ENCODE measurements at regions not wholly inside any gene's neighbourhood (a gene's known extent, or its start where the extent isn't known, plus 50 kb on each side); places are given as distances from the start of the nearest gene placed in this dataset.

DNA sequence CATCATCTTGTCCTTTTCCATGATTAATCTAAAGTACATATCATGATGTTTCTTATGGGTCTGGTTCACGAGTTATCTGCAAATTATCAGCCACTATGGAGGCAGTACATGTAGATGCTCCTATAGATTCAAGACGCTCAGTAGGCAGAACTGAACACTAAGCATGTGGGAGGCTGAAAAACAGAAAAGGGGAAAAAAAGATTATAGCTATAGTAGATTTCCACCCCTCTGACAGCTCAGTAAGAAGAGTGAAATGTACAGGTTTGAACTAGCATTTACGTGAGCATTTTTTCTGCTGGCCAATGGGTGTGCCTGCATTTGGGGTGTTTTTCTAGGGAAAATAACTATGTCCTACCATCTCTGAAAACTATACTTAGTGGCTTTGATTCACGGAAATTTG, 308.9 kb downstream of the ZEB2 start:
- no peak for DNase-seq

DNA sequence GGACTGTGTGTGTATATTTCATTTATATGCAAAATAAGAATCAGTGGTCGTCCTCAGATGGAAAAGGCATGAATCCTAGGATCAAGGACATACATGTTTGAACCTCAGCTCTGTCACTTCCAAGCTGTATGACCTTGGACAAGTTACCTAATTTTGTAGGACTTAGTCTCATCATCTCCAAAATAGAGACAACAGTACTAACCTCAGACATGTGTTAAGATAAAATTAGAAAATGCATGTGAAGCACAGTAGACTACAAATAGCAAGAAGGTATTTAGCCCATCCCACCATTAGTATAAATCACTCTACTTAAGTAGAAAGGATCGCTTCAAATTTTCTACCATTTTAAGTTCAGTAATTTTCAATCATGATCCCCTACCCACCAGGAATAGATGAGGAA, 309.8 kb downstream of the ZEB2 start:
- DNase-seq: no peak

DNA sequence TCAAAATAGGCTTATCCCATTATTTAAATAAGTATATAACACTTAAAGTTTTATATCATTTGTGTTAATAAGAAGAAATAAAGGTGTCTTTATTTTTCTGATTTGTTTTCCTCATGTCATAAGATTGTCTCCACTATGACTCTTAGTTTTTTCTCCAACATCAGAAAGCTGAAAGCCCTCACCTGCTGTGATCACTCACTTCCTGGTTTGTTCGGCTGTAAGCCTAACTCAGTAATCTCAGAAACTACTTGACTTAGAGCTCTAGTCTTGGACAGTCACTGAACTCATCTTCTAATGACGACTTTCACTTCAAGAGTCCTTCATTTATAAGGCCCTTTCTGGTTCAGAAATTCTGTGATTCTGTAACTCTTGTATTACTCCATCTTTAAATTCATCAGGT, 311.0 kb downstream of the ZEB2 start:
- no peak for DNase-seq

DNA sequence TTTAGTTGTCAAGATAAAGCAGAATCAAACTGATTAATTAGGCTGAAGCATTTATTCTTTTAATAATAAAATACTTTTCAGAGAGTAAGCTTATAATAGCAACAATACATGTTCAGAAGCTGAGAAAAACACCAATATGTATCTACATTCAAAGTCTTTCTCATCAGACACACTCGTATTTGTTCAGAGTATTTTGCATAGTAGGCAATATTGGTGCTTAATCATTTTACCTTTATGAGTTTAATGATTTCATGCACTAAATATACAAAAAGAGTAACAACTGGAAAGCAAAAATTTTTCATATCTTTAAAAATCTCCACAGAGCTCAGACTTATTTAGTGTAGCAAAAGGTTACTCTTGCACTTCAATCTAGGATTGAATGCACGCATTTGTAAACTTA, 313.9 kb downstream of the ZEB2 start:
- no peak for DNase-seq

DNA sequence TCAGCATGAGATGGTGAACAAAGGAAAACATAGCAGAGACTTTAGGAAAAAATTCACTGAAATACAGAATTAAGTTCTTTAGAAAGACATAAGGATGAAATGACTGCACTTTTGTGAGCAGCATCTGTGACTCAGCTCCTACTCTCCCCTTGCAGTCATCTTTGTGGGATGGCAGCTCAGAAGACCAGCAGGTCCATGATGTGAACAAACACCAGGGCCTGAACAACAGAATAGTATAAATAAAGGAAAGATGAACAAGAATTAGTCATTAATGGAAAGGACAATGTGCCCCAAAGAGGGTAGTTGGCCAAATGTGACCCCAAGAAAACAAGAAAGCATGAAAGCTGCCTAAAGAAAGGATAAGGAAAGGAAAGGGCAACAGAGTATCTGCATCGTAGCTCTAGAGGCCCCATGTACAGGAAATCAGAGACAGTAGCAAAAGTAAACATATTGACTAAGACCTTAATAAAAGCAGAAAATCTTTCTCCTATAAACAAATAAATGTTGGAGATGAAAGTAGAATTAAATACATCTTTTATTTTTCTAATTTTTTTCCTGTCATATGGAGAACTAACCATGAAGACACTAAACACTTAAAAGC, 318.0 kb downstream of the ZEB2 start:
- DNase-seq: no peak

DNA sequence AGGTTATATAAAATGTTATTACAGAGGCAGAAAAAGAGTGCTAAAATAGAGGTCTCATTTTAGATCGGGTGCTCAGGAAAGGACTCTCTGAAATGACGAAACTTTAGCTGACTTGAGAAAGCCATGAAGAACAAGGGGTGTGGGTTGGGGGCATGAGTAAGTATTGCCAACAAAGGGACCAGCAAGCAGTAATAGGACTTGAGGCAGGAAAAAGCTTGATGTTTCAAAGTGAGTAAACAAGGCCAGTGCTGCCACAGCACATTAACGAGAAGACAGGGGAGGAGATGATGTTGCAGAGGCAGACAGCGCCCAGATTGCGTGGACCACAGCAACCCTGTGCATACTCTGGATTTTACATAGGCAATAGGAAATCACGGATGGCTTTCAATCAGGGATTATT, 318.8 kb downstream of the ZEB2 start:
- DNase-seq: no peak

DNA sequence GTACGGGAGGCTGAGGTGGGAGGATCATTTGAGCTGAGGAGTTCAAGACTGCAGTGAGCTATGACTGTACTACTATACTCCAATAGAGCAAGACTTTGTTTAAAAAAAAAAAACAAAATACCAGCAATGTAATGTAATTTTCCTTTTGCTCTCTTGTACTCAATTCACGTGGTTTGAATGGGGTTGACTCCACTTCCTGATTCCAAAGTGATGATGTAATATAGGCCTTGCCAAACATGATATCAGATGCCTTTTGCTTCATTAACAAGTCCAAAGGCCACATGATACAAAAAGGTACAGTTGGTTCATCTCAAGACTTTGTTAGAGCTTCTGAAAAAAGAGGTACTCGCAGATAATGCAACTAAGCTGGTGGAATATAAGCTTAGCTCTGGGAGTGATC, 321.8 kb downstream of the ZEB2 start:
- DNase-seq: no peak

DNA sequence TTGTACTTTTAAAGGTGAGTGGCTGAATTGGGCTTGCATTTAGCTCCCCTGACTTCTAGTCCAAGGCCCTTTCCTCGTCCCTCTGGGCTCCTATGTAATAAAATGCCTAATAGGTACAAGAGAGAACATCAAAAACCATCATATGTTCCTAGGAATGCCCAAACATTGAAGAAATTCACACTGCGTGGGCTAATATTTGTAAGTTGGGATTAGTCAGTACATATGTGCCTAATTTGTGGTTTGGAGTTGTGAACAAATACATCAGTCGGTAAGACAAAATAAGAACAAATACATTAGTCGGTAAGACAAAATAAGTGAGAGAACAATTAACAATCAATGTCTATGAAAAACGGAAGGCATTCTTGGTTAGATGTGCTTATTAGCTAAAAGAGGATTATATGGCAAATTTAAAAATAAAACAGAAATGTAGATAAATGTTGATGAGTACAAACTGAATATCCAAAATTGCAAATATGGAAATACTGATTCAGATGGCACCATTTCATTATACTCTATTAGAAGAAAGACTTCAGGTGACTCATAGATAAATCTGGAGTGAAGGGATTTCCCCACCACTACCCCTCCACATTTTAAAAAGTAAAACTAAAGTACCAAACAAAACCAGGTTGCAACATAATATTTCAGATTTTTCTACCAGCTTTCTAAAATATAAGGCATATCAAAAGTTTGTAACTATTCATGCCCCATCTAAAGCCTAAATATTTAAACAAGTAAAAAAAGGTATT, 325.4 kb downstream of the ZEB2 start:
- DNase-seq: no peak

DNA sequence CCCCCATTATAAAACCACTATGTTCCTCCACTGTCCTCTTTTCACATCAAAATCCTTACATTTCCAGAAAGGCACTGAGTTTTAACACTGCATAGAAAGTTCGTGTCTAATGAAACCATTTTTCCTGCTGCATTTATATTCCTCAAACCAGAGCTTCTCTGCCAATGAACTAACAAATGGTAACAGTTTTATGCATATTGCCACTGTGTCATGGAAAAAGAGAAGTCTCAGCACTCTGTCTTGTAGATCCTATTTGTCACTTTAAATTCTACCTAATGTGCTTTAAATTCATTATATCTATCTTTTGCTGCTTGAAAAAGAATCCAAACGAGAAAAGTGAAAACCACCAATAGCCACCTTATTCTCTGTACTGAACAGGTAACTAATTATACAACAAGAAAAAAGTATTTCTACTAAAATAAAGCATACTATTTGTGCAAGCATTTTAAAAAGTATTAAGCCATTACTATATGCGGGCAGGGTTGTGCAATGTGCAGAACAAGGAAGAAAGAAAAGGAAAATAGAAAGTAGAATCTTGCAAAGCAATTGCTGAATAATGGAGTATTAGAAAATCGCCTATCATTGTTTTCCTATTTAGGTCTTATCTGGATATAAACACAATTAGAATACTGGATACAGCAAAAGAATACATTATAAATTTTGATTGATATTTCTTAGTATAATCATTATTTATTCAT, 328.9 kb downstream of the ZEB2 start:
- no peak for DNase-seq

DNA sequence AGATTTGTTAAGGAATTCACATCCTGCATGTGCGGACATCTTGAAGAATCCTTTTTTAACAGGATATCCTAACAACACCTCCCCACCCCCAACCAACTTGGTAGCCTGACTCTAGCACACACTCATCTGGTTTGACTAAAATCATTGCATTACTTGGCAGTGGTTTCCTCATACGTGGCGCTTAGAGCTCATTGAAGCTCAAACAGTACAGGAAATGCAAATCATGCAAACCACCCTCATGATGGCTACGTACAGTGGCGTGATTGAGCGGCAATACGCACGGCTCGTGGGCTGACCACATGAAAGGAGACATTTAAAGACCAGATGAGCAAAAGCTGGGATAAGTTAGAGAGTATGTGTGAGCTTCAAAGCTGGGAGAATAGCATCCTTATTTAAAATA, 336.2 kb downstream of the ZEB2 start:
- DNase-seq: peak; percentile 10

DNA sequence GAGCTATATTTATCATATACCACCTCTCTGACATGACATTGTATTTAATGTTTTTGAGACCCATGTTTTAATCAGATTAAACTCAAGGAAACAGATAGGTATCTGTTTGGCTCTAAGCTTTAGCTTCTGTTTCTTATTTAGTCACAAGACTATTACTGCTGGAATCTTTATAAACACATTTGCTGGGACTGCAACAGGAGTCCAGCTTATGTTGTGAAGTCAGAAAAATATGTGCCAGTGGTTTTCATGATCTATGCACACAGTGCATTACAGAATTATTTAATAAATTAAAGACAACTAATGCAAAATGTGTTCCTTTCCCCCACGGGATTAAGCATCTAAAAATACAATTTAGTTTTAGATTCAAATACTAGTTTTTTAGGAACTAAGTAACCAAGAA, 338.9 kb downstream of the ZEB2 start:
- DNase-seq: no peak

DNA sequence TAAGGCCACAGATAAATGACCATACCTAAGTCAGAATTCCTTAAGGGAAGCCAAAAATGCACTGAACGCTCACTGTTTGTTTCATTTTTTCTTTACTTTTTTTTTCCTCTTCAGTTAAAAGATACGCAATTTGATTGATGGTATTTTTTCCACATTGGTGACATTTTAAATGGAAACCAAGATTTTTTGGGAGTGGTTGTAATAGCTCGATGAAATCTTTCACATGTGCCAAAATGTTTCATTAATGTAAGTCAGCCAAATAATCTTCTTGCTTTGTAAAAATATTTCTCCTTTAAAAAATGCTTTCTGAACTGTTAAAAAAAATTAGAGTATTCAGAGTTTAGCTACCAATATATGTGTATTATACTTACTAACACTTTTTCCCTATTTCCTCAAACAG, 339.8 kb downstream of the ZEB2 start:
- DNase-seq: no peak

DNA sequence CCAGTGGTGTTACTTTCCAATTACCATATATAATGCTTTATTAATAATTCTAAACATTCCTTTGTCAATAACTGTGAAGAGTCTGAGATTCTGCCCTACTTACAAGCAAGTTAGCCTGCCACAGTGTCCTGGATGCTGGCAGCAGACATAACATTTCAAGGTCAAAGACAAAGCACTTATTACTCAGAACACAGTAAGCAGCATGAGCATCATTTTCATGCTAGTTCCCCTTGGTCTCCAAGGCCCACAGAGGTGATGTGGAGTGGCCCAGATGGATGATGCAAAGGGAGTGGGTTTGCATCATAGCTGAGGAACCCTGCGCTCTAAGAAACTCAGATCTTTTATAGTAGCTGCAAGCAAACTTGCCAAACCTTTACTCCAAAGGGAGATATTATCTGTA, 349.7 kb downstream of the ZEB2 start:
- DNase-seq: no peak

DNA sequence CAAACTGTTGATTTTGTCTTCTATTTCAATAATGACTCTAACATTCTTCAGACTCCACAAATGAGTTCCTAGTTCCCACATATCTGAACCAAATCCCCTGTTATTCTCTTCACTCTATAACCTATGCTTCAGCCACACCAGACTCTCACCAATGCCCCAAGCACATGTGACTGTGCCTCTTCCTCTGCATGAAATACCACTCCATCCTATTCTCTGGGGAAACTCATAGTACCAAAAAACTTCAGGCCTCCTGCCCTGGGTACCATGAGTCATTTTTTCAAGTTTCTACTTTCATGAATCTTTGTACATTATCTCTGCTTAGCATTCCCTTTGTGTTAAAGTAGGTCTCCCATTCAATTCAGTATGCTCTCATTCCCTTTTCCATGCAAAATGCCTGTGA, 353.2 kb downstream of the ZEB2 start:
- no peak for DNase-seq

DNA sequence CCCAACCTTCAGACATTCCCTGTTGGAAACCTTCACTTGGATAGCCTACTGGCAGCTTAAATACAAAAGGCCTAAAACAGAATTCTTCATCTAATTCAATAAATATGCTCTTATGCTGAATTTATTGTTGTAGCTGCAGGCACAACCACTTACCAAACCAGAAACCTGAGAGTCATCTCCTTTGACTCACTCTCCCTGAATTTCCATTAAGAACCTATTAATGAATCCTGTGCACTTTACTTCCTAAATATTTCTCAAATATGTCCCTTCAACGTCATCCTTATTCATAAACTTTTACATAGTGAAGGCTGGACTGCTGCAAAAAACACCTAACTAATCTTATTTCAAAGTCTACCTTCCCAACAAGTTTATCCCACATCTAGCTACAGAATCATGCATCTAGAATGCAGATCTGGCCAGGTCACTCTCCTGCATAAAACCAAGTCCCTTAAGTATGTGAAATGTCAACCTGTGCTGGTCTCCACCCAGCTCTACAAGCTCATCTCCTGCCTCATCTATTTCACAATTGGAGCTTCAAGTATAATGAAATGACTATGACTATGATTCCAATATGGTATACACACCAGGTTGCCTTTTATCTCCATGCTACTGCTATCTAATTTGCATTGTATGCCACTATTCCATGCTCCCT, 354.2 kb downstream of the ZEB2 start:
- no peak for DNase-seq

DNA sequence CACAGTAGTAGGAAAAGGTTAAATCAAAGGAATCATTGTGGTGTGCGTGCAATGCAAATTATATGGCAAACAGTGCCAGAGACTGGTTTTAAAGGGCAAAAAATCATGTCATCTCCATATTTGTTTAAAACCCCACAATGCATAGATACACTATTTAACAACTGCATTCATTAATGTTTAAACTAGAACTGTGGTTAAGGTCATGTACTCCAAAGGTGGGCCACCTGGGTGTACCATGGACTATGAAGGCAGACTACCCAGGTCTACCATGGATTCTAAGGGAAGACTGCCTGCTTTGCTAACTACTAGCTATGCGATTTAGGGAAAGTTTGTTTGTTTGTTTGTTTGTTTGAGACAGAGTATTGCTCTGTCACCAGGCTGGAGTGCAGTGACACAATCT, 356.3 kb downstream of the ZEB2 start:
- DNase-seq: no peak

DNA sequence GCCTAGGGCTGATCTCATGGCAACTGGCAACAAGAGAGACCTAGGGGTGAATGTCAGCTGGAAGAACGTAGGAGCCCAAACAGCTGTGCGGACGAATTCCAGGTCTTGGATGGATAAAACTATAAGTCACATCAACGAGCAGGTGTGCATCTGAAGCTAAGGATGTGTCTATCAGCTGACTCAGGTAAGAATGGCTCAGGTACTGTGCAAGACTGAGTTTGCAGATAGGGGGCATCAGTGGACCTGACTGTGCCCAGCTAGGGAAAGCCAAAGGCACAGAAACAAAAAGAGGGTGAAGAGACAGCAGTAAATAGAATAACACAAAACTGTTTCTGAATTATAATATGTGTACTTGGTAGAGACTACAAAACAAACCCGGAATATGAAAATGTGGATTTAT, 357.3 kb downstream of the ZEB2 start:
- no peak for DNase-seq

DNA sequence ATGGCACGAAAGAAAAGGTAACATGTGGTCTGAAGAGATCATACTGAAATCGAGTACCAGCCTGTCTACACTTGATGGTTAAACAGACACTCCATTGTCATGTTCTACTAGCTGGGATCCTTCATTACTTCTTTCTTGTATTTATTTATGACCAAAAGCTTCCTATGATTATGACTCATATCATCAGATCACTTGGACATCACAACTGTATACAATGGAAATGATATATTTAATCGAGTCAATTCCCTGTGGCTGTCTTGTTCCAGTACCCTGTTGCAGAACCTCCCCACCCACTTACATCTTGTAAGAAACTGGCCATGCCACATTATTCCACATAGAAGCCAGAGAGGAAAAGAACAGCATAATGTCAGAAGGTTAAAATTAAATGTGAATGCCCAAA, 358.9 kb downstream of the ZEB2 start:
- no peak for DNase-seq

DNA sequence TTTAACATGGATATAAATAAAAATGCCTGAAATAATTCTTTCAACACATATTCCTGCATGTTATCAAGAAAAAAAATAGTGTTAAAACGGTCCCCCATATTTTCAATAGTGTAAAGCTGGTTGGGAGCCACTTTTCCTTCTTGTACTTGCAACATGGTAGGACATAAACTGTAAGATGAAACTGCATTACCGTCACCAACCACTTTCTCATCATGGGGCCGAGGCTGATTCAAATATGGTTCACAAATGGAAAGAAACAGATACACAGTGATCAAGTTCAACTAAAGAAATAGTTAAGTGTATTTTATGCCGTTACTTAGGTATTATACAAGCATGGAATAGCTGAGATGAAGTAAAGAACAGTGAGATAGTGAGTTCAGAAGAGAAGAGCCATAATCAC, 360.7 kb downstream of the ZEB2 start:
- DNase-seq: no peak

DNA sequence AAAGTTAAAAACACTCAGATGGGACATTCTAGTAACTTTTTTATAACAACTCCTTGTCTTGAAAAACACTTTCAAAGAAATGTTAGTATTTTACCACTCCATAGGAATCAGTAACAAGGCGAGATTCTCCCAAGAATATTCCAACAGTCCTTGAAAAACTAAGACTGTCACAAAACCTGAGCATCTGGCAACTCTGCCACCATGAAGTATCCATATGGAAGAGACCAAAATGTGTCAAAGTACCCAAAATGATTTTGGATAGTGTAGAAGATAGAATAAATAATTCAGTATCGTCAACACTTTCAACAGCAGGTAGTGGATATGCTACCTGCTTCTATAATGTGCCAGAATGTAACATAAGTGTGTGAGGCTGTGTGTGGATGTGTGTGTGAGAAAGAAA, 361.8 kb downstream of the ZEB2 start:
- no peak for DNase-seq

DNA sequence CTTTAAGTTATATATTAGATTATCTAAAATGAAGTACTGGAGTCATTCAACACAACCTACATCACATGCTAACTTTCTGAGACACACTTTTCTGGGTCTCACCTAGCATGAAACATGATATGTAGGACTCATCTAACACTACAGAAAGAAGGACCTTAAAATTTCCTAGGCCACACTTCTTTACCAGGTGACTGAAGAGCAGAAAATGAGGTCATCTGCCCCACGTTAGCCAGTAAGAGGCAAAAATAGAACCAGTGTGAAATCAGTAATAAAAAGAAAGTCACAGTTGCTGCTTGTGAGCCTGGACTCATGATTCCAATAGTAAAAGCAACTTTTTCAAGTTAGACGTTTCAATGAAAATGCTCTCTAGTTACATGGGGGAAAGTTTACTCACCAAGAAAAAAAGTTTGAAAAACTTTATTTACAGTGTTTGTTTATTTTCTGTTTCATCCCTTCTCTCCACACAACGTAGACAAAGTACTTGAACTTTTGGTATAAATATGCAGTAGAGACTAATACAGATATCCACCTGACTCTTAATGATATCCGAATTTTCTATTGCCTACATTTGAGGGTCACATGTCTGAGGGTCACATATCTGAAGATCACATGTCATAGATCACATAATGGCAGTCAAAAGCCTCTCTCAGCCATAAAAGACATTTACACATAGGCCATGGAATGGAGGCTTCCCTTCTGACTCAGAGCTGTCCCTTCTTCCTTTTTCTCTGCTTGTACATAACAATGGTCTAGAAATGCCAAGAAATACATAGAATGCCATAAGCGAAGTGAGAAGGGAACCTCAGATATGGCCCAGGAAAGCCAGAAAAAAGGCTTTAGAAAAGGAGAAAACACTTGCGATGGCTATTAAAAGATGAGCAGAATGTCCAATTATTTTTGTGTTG, 362.9 kb downstream of the ZEB2 start:
- no peak for DNase-seq

DNA sequence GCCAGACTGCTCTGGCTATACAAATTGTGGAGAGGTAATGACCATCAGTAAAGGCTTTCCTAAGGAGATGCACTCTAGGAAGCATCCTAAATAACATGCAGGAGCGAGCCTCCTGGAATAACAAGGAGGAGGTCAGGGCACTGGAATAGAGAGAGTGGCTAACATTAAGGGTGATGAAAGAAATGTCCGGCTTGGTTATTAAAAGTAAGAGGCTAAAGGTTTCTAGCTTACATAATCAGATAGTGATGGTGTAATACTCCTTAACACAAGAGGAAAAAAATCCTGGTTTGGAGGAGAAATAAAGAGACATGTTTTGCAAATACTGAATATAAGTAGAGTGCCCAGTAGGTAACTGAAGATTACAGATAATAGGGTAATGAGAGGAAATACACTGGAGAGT, 365.7 kb downstream of the ZEB2 start:
- no peak for DNase-seq

DNA sequence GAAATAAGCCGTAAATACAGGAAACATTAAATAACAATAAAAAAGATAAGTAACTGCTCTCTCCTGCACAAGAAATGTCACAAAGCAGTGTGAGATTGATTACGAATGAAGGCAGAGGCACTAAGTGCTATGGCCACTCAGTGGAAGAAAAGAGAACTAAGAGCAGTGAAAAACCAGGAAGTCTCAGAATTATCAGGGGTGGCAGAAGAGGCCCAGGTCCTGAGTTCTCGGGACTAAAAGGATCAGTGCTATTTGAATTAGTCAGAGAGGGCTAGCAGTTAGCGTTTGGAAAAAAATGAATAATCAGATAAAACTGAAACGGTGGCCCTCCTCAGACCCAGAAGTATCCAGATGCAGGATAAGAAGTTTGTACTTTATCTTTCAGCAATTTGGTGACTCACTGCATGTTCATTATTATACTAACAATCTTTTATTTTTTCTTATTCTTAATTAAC, 367.1 kb downstream of the ZEB2 start:
- DNase-seq: no peak

Data from activated gamma-delta T cell (primary cell).